Brain microvascular endothelial cell (primary cell): ENCODE measurements at regions not wholly inside any gene's neighbourhood (a gene's known extent, or its start where the extent isn't known, plus 50 kb on each side); places are given as distances from the start of the nearest gene placed in this dataset.

Experiments
- DNase-seq: peaks from one replicate; pipeline ENCODE4 v3.0.0-alpha.2; 2020
- H3K27ac ChIP-seq: fragments of 250-450 bp; sonication (Bioruptor Pico); 2 replicates; pipeline ENCODE4 v1.5.1; 2020; ENCODE audit warnings: mild to moderate bottlenecking, moderate library complexity
- H3K27me3 ChIP-seq: fragments of 250-450 bp; sonication (Bioruptor Pico); replicated peaks from 2 replicates; pipeline ENCODE4 v1.5.1; 2020; ENCODE audit warnings: mild to moderate bottlenecking
- H3K36me3 ChIP-seq: fragments of 250-450 bp; sonication (Bioruptor Pico); replicated peaks from 2 replicates; pipeline ENCODE4 v1.5.1; 2020; ENCODE audit warnings: mild to moderate bottlenecking
- H3K4me3 ChIP-seq: 2 replicates; pipeline ENCODE4 v1.5.1; 2011; ENCODE audit warnings: low read depth, mild to moderate bottlenecking, control low read depth, low read length, moderate library complexity
- CTCF ChIP-seq: IDR thresholded peaks from 2 replicates; pipeline ENCODE4 v1.5.1; 2011; ENCODE audit warnings: low read depth, mild to moderate bottlenecking, moderate library complexity, low read length, control low read depth, inconsistent platforms; ENCODE audit errors: missing control alignments
- in situ Hi-C: cut with HindIII; loops from 2 replicates; pipeline ENCODE4 v1.10.0; 2017; ENCODE audit warnings: low sequenced_read_pairs, low pct_ligation_motif_present

GRCh38 chr4:54152846-54153600 lies 53.1 kb downstream of the GSX2 start:
- Histone ChIP-seq H3K4me3 (no peak overlapping the region), H3K27me3 (no peaks in the 10 kb centered on the region), H3K27ac (no peak overlapping the region), H3K36me3 (no peaks in the 10 kb centered on the region)
- DNase-seq = peak; percentile 4
- in situ Hi-C loops = no loop called here
- no peak for TF ChIP-seq CTCF

GRCh38 chr4:54155936-54156335 lies 56.0 kb downstream of the GSX2 start:
- Histone ChIP-seq H3K27me3 (no peaks in the 10 kb centered on the region), H3K4me3 (no peak overlapping the region), H3K36me3 (no peaks in the 10 kb centered on the region), H3K27ac (no peak overlapping the region)
- DNase-seq = no peak
- no peak for TF ChIP-seq CTCF
- in situ Hi-C loops = no loop called here

GRCh38 chr4:54157606-54158005 lies 57.6 kb downstream of the GSX2 start:
- no peak for TF ChIP-seq CTCF
- in situ Hi-C loops = no loop called here
- H3K27ac ChIP-seq = no peak overlapping the region
- no peak overlapping the region for H3K4me3 ChIP-seq
- no peaks in the 10 kb centered on the region for H3K36me3 ChIP-seq
- H3K27me3 ChIP-seq = no peaks in the 10 kb centered on the region
- no peak for DNase-seq

GRCh38 chr4:54159543-54159942 lies 59.6 kb downstream of the GSX2 start:
- in situ Hi-C loops = no loop called here
- TF ChIP-seq CTCF = no peak
- Histone ChIP-seq H3K36me3 (no peaks in the 10 kb centered on the region), H3K27me3 (no peaks in the 10 kb centered on the region), H3K4me3 (no peak overlapping the region), H3K27ac (no peak overlapping the region)
- no peak for DNase-seq

GRCh38 chr4:54165011-54165410 lies 64.1 kb upstream of the PDGFRA start:
- TF ChIP-seq CTCF = no peak
- no peaks in the 10 kb centered on the region for H3K27me3 ChIP-seq
- in situ Hi-C loops = no loop called here
- no peak for DNase-seq
- H3K27ac ChIP-seq = peak overlapping the region; percentile 42
- H3K4me3 ChIP-seq = no peak overlapping the region
- no peaks in the 10 kb centered on the region for H3K36me3 ChIP-seq

- Histone ChIP-seq H3K27me3 (no peaks in the 10 kb centered on the region), H3K27ac (peak overlapping the region; percentile 42), H3K4me3 (no peak overlapping the region), H3K36me3 (no peaks in the 10 kb centered on the region)
- in situ Hi-C loops = no loop called here
- DNase-seq = peak; percentile 88
- TF ChIP-seq CTCF = no peak
Observed at GRCh38 chr4:54165438-54165837, 63.7 kb upstream of the PDGFRA start.
